CD14-positive monocyte (primary cell): ENCODE measurements at regions not wholly inside any gene's neighbourhood (a gene's known extent, or its start where the extent isn't known, plus 50 kb on each side); places are given as distances from the start of the nearest gene placed in this dataset.

Experiments used
- DNase-seq, 3 donors: peaks; one replicate each; pipeline ENCODE4 v3.0.0-alpha.2; 2011 to 2022
- H2AFZ ChIP-seq: 2 replicates; pipeline ENCODE4 v1.6.0; 2012; ENCODE audit warnings: mild to moderate bottlenecking, low read depth, low read length, inconsistent platforms; ENCODE audit not compliant: insufficient read depth, poor library complexity, severe bottlenecking
- H3K27ac ChIP-seq, 2 donors: 1 replicate in 1 of 2; 2 replicates in 1 of 2; pipeline ENCODE4 v1.5.1; 2012 to 2013; ENCODE audit warnings: low read length in 2 of 2, control low read depth in 1 of 2, inconsistent platforms in 1 of 2, low read depth in 1 of 2, mild to moderate bottlenecking in 1 of 2
- H3K27me3 ChIP-seq, 2 donors: one replicate each; pipeline versions ENCODE4 v1.6.0 to v1.6.1; 2011 to 2013; ENCODE audit warnings: low read length in 2 of 2; ENCODE audit not compliant: control insufficient read depth in 2 of 2, insufficient read depth in 2 of 2
- H3K36me3 ChIP-seq, 2 donors: replicated peaks in 1 of 2; 1 replicate in 1 of 2; 2 replicates in 1 of 2; pipeline versions ENCODE4 v1.5.1 to v1.6.1; 2012 to 2013; ENCODE audit warnings: low read length in 2 of 2, control low read depth in 1 of 2, inconsistent platforms in 1 of 2, mild to moderate bottlenecking in 1 of 2; ENCODE audit not compliant: insufficient read depth in 2 of 2, control insufficient read depth in 1 of 2
- H3K4me1 ChIP-seq, 2 donors: 1 replicate in 1 of 2; 2 replicates in 1 of 2; pipeline versions ENCODE4 v1.5.1 to v1.6.1; 2012 to 2013; ENCODE audit warnings: low read length in 2 of 2, control low read depth in 1 of 2, inconsistent platforms in 1 of 2, mild to moderate bottlenecking in 1 of 2, moderate library complexity in 1 of 2; ENCODE audit not compliant: insufficient read depth in 2 of 2, control insufficient read depth in 1 of 2
- H3K4me2 ChIP-seq: replicated peaks from 2 replicates; pipeline ENCODE3; 2012; ENCODE audit warnings: low read length, moderate library complexity, mild to moderate bottlenecking; ENCODE audit not compliant: poor library complexity, severe bottlenecking; ENCODE audit errors: extremely low read depth
- H3K4me3 ChIP-seq, 3 experiments: fragments of 200-600 bp in 1 of 3; sonication (generic) in 1 of 3; replicated peaks in 1 of 3; 1 replicate in 2 of 3; 2 replicates in 1 of 3; pipeline ENCODE4 v1.5.1; 2011 to 2013; ENCODE audit warnings: low read length in 3 of 3, mild to moderate bottlenecking in 3 of 3, control low read depth in 2 of 3, low read depth in 2 of 3, inconsistent platforms in 1 of 3, moderate library complexity in 1 of 3
- H3K79me2 ChIP-seq: 2 replicates; pipeline ENCODE4 v1.6.0; 2012; ENCODE audit warnings: mild to moderate bottlenecking, control low read depth, inconsistent platforms, low read length, moderate library complexity; ENCODE audit not compliant: insufficient read depth
- H3K9ac ChIP-seq: 2 replicates; pipeline ENCODE4 v1.6.0; 2017; ENCODE audit warnings: low read length, mild to moderate bottlenecking; ENCODE audit not compliant: insufficient read depth, poor library complexity, severe bottlenecking
- H3K9me3 ChIP-seq, 2 donors: replicated peaks in 1 of 2; 1 replicate in 1 of 2; 2 replicates in 1 of 2; pipeline versions ENCODE4 v1.5.1 to v1.6.1; 2012 to 2013; ENCODE audit warnings: low read length in 2 of 2, control low read depth in 1 of 2; ENCODE audit not compliant: control insufficient read depth in 1 of 2, insufficient read depth in 1 of 2
- H4K20me1 ChIP-seq: 2 replicates; pipeline ENCODE4 v1.6.0; 2012; ENCODE audit warnings: mild to moderate bottlenecking, low read length, control low read depth, moderate library complexity; ENCODE audit not compliant: insufficient read depth
- H3K27ac Mint-ChIP-seq, 7 donors: one replicate each; pipeline ENCODE4 v1.8.0; 2020; ENCODE audit warnings: mild to moderate bottlenecking in 7 of 7, mixed read lengths in 7 of 7, moderate library complexity in 6 of 7, inconsistent platforms in 2 of 7
- H3K27me3 Mint-ChIP-seq, 3 donors: one replicate each; pipeline ENCODE4 v1.8.0; 2021 to 2022; ENCODE audit warnings: low read depth in 3 of 3, mild to moderate bottlenecking in 3 of 3, mixed read lengths in 3 of 3, moderate library complexity in 3 of 3, inconsistent platforms in 1 of 3
- H3K36me3 Mint-ChIP-seq, 2 donors: one replicate each; pipeline ENCODE4 v1.8.0; 2020; ENCODE audit warnings: mixed read lengths in 2 of 2, inconsistent platforms in 1 of 2, mild to moderate bottlenecking in 1 of 2
- H3K4me1 Mint-ChIP-seq: one replicate; pipeline ENCODE4 v1.8.0; 2020; ENCODE audit warnings: mild to moderate bottlenecking, mixed read lengths
- H3K4me3 Mint-ChIP-seq, 2 donors: one replicate each; pipeline ENCODE4 v1.8.0; 2020; ENCODE audit warnings: mild to moderate bottlenecking in 2 of 2, mixed read lengths in 2 of 2, moderate library complexity in 1 of 2
- H3K9me3 Mint-ChIP-seq, 7 donors: one replicate each; pipeline ENCODE4 v1.8.0; 2020 to 2022; ENCODE audit warnings: mixed read lengths in 7 of 7, mild to moderate bottlenecking in 6 of 7, moderate library complexity in 6 of 7, inconsistent platforms in 2 of 7
- CTCF ChIP-seq: fragments of 200-600 bp; IDR thresholded peaks from one replicate; pipeline ENCODE4 v1.8.0; 2022; ENCODE audit warnings: antibody characterized with exemption, mild to moderate bottlenecking
- WGBS: methylation state at CpG from one replicate; pipeline ENCODE4 v1.1.5; 2013; ENCODE audit warnings: missing lambda C conversion rate; ENCODE audit not compliant: insufficient coverage; 5-methylcytosine and 5-hydroxymethylcytosine counted together
- intact Hi-C, 2 donors: fragments of 100-400 bp; cut with micrococcal nuclease; formaldehyde crosslinking; loops; one replicate each; pipeline versions ENCODE4 v1.15.0 to v1.15.1; 2023

- Histone ChIP-seq H3K27ac (no peak overlapping the region), H3K4me3 (no peak overlapping the region), H2AFZ (no peak overlapping the region), H3K4me2 (no peak overlapping the region), H3K9me3 (no peaks in the 10 kb centered on the region), H3K27me3 (no peaks in the 10 kb centered on the region), H3K79me2 (no peaks in the 10 kb centered on the region), H3K36me3 (no peaks in the 10 kb centered on the region), H3K4me1 (no peaks in the 10 kb centered on the region), H3K9ac (no peak overlapping the region), H4K20me1 (no peaks in the 10 kb centered on the region)
- Mint-ChIP-seq H3K36me3 (no peaks in the 10 kb centered on the region), H3K9me3 (peaks cover 0 to 6% (median 1%) of the 10 kb centered on the region in 7 donors), H3K4me1 (no peaks in the 10 kb centered on the region), H3K4me3 (no peak overlapping the region), H3K27ac (no peak overlapping the region), H3K27me3 (peaks cover 0 to 2% (median 2%) of the 10 kb centered on the region in 3 donors)
- intact Hi-C loops: no loop called here
- no peak for TF ChIP-seq CTCF
- 0% methylated on average over 1 of the region's 3 CpGs for WGBS
- no peak for DNase-seq
Measured at GRCh38 chr14:26966908-26967307, 369.1 kb upstream of the NOVA1 start.

- no peak for DNase-seq
- H3K36me3 ChIP-seq: no peaks in the 10 kb centered on the region
- H3K79me2 ChIP-seq: no peaks in the 10 kb centered on the region
- no peak overlapping the region for H3K27ac ChIP-seq
- Mint-ChIP-seq H3K27ac (no peak overlapping the region), H3K9me3 (peaks cover 0 to 2% (median 0%) of the 10 kb centered on the region in 7 donors), H3K4me3 (no peak overlapping the region), H3K36me3 (no peaks in the 10 kb centered on the region), H3K4me1 (no peaks in the 10 kb centered on the region), H3K27me3 (peaks cover 0 to 2% (median 0%) of the 10 kb centered on the region in 3 donors)
- TF ChIP-seq CTCF: no peak
- no peaks in the 10 kb centered on the region for H3K27me3 ChIP-seq
- no peaks in the 10 kb centered on the region for H3K4me1 ChIP-seq
- H2AFZ ChIP-seq: no peak overlapping the region
- no peaks in the 10 kb centered on the region for H3K9me3 ChIP-seq
- intact Hi-C loops: no loop called here
- WGBS: 63% methylated on average over 1 of the region's 1 CpG
- no peak overlapping the region for H3K4me3 ChIP-seq
- no peak overlapping the region for H3K9ac ChIP-seq
- no peak overlapping the region for H3K4me2 ChIP-seq
- no peaks in the 10 kb centered on the region for H4K20me1 ChIP-seq
Measured at GRCh38 chr14:26974965-26975364, 377.1 kb upstream of the NOVA1 start.
